HCT116 (cell line): ENCODE measurements at regions not wholly inside any gene's neighbourhood (a gene's known extent, or its start where the extent isn't known, plus 50 kb on each side); places are given as distances from the start of the nearest gene placed in this dataset.
A peak's percentile ranks its signal among the peaks of the same experiment; 100 is the strongest.

ENCODE experiments used
- ATAC-seq: fragments of 200-7000 bp; cut with Tn5 transposase; 2 replicates; pipeline ENCODE4 v1.9.1; 2020; ENCODE audit warnings: mild to moderate bottlenecking, moderate library complexity
- BruUV-seq: library from RNA; stranded (reverse); fragments of 400-500 nt; replicated peaks from 2 replicates; lab custom pipeline; 2021; lab: Mats Ljungman, UMichigan
- CTCF ChIA-PET: fragments of 300-600 bp; sonication (Branson Sonifier 250); formaldehyde crosslinking; loops from one replicate; lab custom pipeline; 2021; ENCODE audit warnings: antibody characterized with exemption; lab: Charles Lee
- POLR2A ChIA-PET: fragments of 300-600, 350-600 bp; sonication (Branson Sonifier 250); formaldehyde crosslinking; loops from one replicate; lab custom pipeline; 2021; ENCODE audit warnings: antibody characterized with exemption; lab: Charles Lee
- RAD21 ChIA-PET, 2 experiments: fragments of 300-600 bp; sonication (Branson Sonifier 250); formaldehyde crosslinking; loops; one replicate each; lab custom pipeline; 2023; ENCODE audit warnings: low total read pairs in 2 of 2; ENCODE audit not compliant: uncharacterized antibody in 2 of 2, unreplicated experiment in 2 of 2, low non-redundant PET in 1 of 2; lab: Charles Lee
- DNase-seq: peaks from one replicate; pipeline ENCODE4 v3.0.0-alpha.2; 2010; ENCODE audit warnings: low read depth, low spot score
- H2AFZ ChIP-seq: fragments of 200-600 bp; shearing (Covaris generic), sonication (generic); 2 replicates; pipeline ENCODE4 v1.6.1; 2017; ENCODE audit warnings: low read depth, mixed run types, mixed read lengths, antibody characterized with exemption, low read length; ENCODE audit not compliant: poor library complexity, severe bottlenecking
- H3K27ac ChIP-seq: 2 replicates; pipeline ENCODE4 v1.5.1; 2012; ENCODE audit warnings: low read depth, low read length
- H3K27me3 ChIP-seq: fragments of 200-600 bp; sonication (generic); 2 replicates; pipeline ENCODE4 v1.6.1; 2016; ENCODE audit warnings: mixed run types, low read length, mixed read lengths; ENCODE audit not compliant: insufficient read depth
- H3K36me3 ChIP-seq, 2 experiments: fragments of 200-500 bp in 1 of 2; fragments of 200-600 bp in 1 of 2; sonication (Bioruptor generic) in 1 of 2; sonication (generic) in 1 of 2; 2 replicates each; pipeline versions ENCODE4 v1.5.1 to v1.6.1; 2014 to 2016; ENCODE audit warnings: low read length in 2 of 2, inconsistent platforms in 1 of 2, mixed read lengths in 1 of 2, mixed run types in 1 of 2; ENCODE audit not compliant: insufficient read depth in 2 of 2, control insufficient read depth in 1 of 2
- H3K4me1 ChIP-seq, 2 experiments: fragments of 200-600 bp in 1 of 2; sonication (generic) in 1 of 2; 2 replicates each; pipeline versions ENCODE4 v1.5.1 to v1.6.1; 2012 to 2017; ENCODE audit warnings: low read length in 2 of 2, inconsistent platforms in 1 of 2, mild to moderate bottlenecking in 1 of 2, mixed read lengths in 1 of 2, mixed run types in 1 of 2, moderate library complexity in 1 of 2; ENCODE audit not compliant: insufficient read depth in 2 of 2, control insufficient read depth in 1 of 2
- H3K4me2 ChIP-seq: fragments of 200-600 bp; sonication (generic); 2 replicates; pipeline ENCODE4 v1.6.1; 2017; ENCODE audit warnings: mixed run types, low read length, mixed read lengths
- H3K4me3 ChIP-seq, 2 experiments: fragments of 200-600 bp in 1 of 2; sonication (generic) in 1 of 2; replicated peaks in 1 of 2; 2 replicates each; pipeline ENCODE4 v1.5.1; 2011 to 2016; ENCODE audit warnings: low read length in 2 of 2, control low read depth in 1 of 2, low read depth in 1 of 2, mild to moderate bottlenecking in 1 of 2, mixed read lengths in 1 of 2, mixed run types in 1 of 2
- H3K79me2 ChIP-seq: fragments of 200-600 bp; sonication (generic); 2 replicates; pipeline ENCODE4 v1.6.1; 2017; ENCODE audit warnings: mild to moderate bottlenecking, mixed run types, low read length, moderate library complexity, mixed read lengths; ENCODE audit not compliant: insufficient read depth
- H3K9ac ChIP-seq: fragments of 200-600 bp; sonication (generic); 2 replicates; pipeline ENCODE4 v1.6.1; 2016; ENCODE audit warnings: low read length, mixed read lengths
- H3K9me2 ChIP-seq: fragments of 200-600 bp; sonication (generic), shearing (Covaris generic); 2 replicates; pipeline ENCODE4 v1.6.1; 2017; ENCODE audit warnings: mixed run types, mild to moderate bottlenecking, moderate library complexity; ENCODE audit not compliant: insufficient read depth
- H3K9me3 ChIP-seq, 2 experiments: fragments of 200-500 bp in 1 of 2; fragments of 200-600 bp in 1 of 2; sonication (Bioruptor generic) in 1 of 2; sonication (generic) in 1 of 2; 2 replicates each; pipeline ENCODE4 v1.6.1; 2014 to 2017; ENCODE audit warnings: low read length in 2 of 2, mixed read lengths in 2 of 2, inconsistent platforms in 1 of 2, low read depth in 1 of 2, mild to moderate bottlenecking in 1 of 2, mixed run types in 1 of 2, moderate library complexity in 1 of 2; ENCODE audit not compliant: control insufficient read depth in 1 of 2, insufficient read depth in 1 of 2
- H4K20me1 ChIP-seq: fragments of 200-600 bp; sonication (generic), shearing (Covaris generic); 2 replicates; pipeline ENCODE4 v1.6.1; 2017; ENCODE audit warnings: mixed run types, mild to moderate bottlenecking, moderate library complexity; ENCODE audit not compliant: insufficient read depth
- ATF3 ChIP-seq: IDR thresholded peaks from 2 replicates; pipeline ENCODE4 v1.6.1; 2012
- CBX3 ChIP-seq: IDR thresholded peaks from 2 replicates; pipeline ENCODE4 v1.6.1; 2012; ENCODE audit warnings: low read depth
- CEBPB ChIP-seq: IDR thresholded peaks from 2 replicates; pipeline ENCODE4 v1.6.1; 2012; ENCODE audit warnings: low read depth
- EZH2 ChIP-seq: fragments of 200-600 bp; sonication (generic); IDR thresholded peaks from 2 replicates; pipeline ENCODE4 v1.6.1; 2017; ENCODE audit warnings: antibody characterized with exemption, mixed run types
- MAX ChIP-seq: IDR thresholded peaks from 2 replicates; pipeline ENCODE4 v1.6.1; 2012
- POLR2A ChIP-seq: IDR thresholded peaks from 2 replicates; pipeline ENCODE4 v1.7.0; 2011; ENCODE audit warnings: borderline replicate concordance; ENCODE audit not compliant: insufficient read depth, insufficient read length; ENCODE audit errors: extremely low read depth
- SRF ChIP-seq: IDR thresholded peaks from 2 replicates; pipeline ENCODE4 v1.6.1; 2012; ENCODE audit warnings: low read depth
- TCF7L2 ChIP-seq: IDR thresholded peaks from 2 replicates; pipeline ENCODE4 v1.7.0; 2011; ENCODE audit warnings: borderline replicate concordance, inconsistent platforms; ENCODE audit not compliant: insufficient read depth, insufficient read length; ENCODE audit errors: extremely low read depth
- YY1 ChIP-seq: IDR thresholded peaks from 2 replicates; pipeline ENCODE4 v1.6.1; 2011; ENCODE audit warnings: low read length, low read depth, moderate library complexity, mild to moderate bottlenecking; ENCODE audit not compliant: insufficient replicate concordance; ENCODE audit errors: extremely low read depth
- ZFX ChIP-seq: fragments of 450-650 bp; IDR thresholded peaks from 2 replicates; pipeline ENCODE4 v1.6.1; 2017
- intact Hi-C: fragments of 100-400 bp; cut with micrococcal nuclease; formaldehyde crosslinking; loops from 2 replicates; pipeline ENCODE4 v1.10.0; 2022
- TF ChIP-seq, protein P1 (sequence below): IDR thresholded peaks from 2 replicates; pipeline ENCODE4 v1.6.1; 2011; ENCODE audit warnings: mild to moderate bottlenecking, low read length, moderate library complexity; ENCODE audit not compliant: insufficient replicate concordance; ENCODE audit errors: extremely low read depth
- TF ChIP-seq, protein P2 (sequence below), 3 experiments: fragments of 200-600 bp in 1 of 3; sonication (generic) in 1 of 3; IDR thresholded peaks in 2 of 3; conservative IDR thresholded peaks in 1 of 3; 2 replicates each; pipeline ENCODE4 v1.5.1; 2012 to 2017; ENCODE audit warnings: low read depth in 2 of 3, low read length in 2 of 3, antibody characterized with exemption in 1 of 3, borderline replicate concordance in 1 of 3, control low read depth in 1 of 3, mild to moderate bottlenecking in 1 of 3, mixed read lengths in 1 of 3, mixed run types in 1 of 3, moderate library complexity in 1 of 3; ENCODE audit not compliant: insufficient read depth in 1 of 3

DNA sequence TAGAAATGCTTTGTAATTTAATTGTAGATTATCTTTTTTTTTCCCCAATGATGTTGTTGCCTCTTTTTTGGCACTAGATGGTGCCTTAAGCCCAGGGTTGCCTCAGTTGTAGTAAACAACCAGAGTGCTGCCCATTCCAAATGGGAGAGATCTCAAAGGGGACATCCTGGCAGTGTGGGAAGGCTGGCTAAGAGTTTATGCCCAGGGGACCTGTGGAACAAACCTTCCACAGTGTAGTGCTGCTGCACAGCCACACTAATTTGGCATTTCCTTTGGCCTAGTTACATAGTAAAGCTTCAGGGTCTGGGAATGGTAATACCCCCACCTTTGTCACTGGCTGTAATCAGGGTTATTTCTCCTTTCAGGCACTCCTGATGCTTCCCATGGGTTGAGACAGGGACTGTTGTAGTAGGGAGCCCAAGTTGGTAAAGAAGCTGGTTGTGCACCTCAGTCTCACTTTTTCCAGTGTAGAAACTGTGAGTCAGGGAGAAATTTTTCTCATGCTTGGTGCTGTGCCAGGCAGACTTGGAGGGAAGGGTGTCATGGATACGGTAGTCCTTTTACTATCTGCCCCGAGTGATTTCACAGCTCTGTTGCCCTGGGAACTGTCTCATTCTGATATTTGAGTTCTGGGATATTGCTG is 177.8 kb upstream of the ECI2 start (continued):
- TF ChIP-seq TCF7L2, result no peak
- no peak for TF ChIP-seq POLR2A
- TF ChIP-seq, protein P1, sequence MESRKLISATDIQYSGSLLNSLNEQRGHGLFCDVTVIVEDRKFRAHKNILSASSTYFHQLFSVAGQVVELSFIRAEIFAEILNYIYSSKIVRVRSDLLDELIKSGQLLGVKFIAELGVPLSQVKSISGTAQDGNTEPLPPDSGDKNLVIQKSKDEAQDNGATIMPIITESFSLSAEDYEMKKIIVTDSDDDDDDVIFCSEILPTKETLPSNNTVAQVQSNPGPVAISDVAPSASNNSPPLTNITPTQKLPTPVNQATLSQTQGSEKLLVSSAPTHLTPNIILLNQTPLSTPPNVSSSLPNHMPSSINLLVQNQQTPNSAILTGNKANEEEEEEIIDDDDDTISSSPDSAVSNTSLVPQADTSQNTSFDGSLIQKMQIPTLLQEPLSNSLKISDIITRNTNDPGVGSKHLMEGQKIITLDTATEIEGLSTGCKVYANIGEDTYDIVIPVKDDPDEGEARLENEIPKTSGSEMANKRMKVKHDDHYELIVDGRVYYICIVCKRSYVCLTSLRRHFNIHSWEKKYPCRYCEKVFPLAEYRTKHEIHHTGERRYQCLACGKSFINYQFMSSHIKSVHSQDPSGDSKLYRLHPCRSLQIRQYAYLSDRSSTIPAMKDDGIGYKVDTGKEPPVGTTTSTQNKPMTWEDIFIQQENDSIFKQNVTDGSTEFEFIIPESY, result no peak
- TF ChIP-seq EZH2, result no peak
- no peak for TF ChIP-seq CEBPB
- TF ChIP-seq, protein P2, sequence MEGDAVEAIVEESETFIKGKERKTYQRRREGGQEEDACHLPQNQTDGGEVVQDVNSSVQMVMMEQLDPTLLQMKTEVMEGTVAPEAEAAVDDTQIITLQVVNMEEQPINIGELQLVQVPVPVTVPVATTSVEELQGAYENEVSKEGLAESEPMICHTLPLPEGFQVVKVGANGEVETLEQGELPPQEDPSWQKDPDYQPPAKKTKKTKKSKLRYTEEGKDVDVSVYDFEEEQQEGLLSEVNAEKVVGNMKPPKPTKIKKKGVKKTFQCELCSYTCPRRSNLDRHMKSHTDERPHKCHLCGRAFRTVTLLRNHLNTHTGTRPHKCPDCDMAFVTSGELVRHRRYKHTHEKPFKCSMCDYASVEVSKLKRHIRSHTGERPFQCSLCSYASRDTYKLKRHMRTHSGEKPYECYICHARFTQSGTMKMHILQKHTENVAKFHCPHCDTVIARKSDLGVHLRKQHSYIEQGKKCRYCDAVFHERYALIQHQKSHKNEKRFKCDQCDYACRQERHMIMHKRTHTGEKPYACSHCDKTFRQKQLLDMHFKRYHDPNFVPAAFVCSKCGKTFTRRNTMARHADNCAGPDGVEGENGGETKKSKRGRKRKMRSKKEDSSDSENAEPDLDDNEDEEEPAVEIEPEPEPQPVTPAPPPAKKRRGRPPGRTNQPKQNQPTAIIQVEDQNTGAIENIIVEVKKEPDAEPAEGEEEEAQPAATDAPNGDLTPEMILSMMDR (IDR thresholded peaks at IDR 0.05 in 2 of 3, conservative IDR thresholded peaks at IDR 0.05 in 1 of 3; ENCODE audit: borderline replicate concordance in 1 of 3, insufficient read depth in 1 of 3, low read depth in 2 of 3, low read length in 2 of 3), result peak; percentile 47 to 80 (median 63); a peak in 5 of 6 replicates

- Histone ChIP-seq H3K9ac (no peak overlapping the region), H3K27me3 (no peaks in the 10 kb centered on the region), H3K79me2 (no peaks in the 10 kb centered on the region), H4K20me1 (no peaks in the 10 kb centered on the region), H3K4me2 (no peak overlapping the region), H3K9me2 (no peaks in the 10 kb centered on the region), H3K36me3 (no peaks in the 10 kb centered on the region), H2AFZ (peak overlapping the region; percentile 47), H3K4me3 (no peak overlapping the region), H3K27ac (no peak overlapping the region), H3K9me3 (no peaks in the 10 kb centered on the region; a peak in 1 of 4 replicates), H3K4me1 (peaks cover 2 to 15% of the 10 kb centered on the region in 2 experiments; a peak in 3 of 4 replicates)
- ATAC-seq (no peak), DNase-seq (no peak)
- POLR2A ChIA-PET, result no interaction called here
- RAD21 ChIA-PET, result no interaction called here
- intact Hi-C loops, result loop anchor here (2.0 kb wide), 1 partner anchor 495 kb away; no protein-coding TSS in a partner anchor
- no peak for TF ChIP-seq ZFX
- no peak for TF ChIP-seq YY1
- peak; percentile 7; the same call in 1 of the 2 replicates for TF ChIP-seq CBX3
- TF ChIP-seq MAX, result 0 out of 2 replicates have a peak, but pooled peaks have one; percentile 5
- TF ChIP-seq ATF3, result no peak
- TF ChIP-seq, protein P2 (IDR thresholded peaks at IDR 0.05 in 2 of 3, conservative IDR thresholded peaks at IDR 0.05 in 1 of 3; ENCODE audit: borderline replicate concordance in 1 of 3, insufficient read depth in 1 of 3, low read depth in 2 of 3, low read length in 2 of 3), result no peak
- no peak for TF ChIP-seq SRF
- BruUV-seq, result no TSS peak
- CTCF ChIA-PET, result interaction anchor here (1.1 kb wide), 1 partner anchor 990 kb away, joined by 3 read pairs; no protein-coding TSS in a partner anchor
Observed at GRCh38 chr6:4311976-4312860, 176.8 kb upstream of the ECI2 start.
